Keratinocyte (primary cell): ENCODE measurements at regions not wholly inside any gene's neighbourhood (a gene's known extent, or its start where the extent isn't known, plus 50 kb on each side); places are given as distances from the start of the nearest gene placed in this dataset.

Experiments used
- DNase-seq: peaks from one replicate; pipeline ENCODE4 v3.0.0-alpha.2; 2011; ENCODE audit warnings: low read depth, missing footprints, low spot score
- FAIRE-seq: peaks from 2 replicates; lab custom pipeline; 2011; peaks lifted over from hg19 to GRCh38; lab: Jason Lieb, UNC
- H2AFZ ChIP-seq: 2 replicates; pipeline ENCODE4 v1.6.0; 2012; ENCODE audit warnings: low read length, control low read depth, inconsistent platforms; ENCODE audit not compliant: control insufficient read depth
- H3K27ac ChIP-seq: 2 replicates; pipeline ENCODE4 v1.5.1; 2011; ENCODE audit warnings: low read length; ENCODE audit not compliant: control insufficient read depth, insufficient read depth
- H3K27me3 ChIP-seq: 3 replicates; pipeline ENCODE4 v1.6.0; 2011; ENCODE audit warnings: low read length; ENCODE audit not compliant: control insufficient read depth, insufficient read depth; ENCODE audit errors: extremely low read depth
- H3K36me3 ChIP-seq, 2 experiments: 2 replicates in 1 of 2; 3 replicates in 1 of 2; pipeline ENCODE4 v1.5.1; 2011; ENCODE audit warnings: low read length in 2 of 2, mild to moderate bottlenecking in 1 of 2; ENCODE audit not compliant: control insufficient read depth in 2 of 2, insufficient read depth in 2 of 2; ENCODE audit errors: extremely low read depth in 1 of 2
- H3K4me1 ChIP-seq: 3 replicates; pipeline ENCODE4 v1.5.1; 2011; ENCODE audit warnings: low read length; ENCODE audit not compliant: control insufficient read depth, insufficient read depth; ENCODE audit errors: extremely low read depth
- H3K4me2 ChIP-seq: 3 replicates; pipeline ENCODE4 v1.6.0; 2011; ENCODE audit warnings: low read depth, low read length; ENCODE audit not compliant: control insufficient read depth, insufficient read depth; ENCODE audit errors: extremely low read depth
- H3K4me3 ChIP-seq, 3 experiments: fragments of 200-600 bp in 1 of 3; sonication (generic) in 1 of 3; 2 replicates in 2 of 3; 3 replicates in 1 of 3; pipeline ENCODE4 v1.5.1; 2011 to 2016; ENCODE audit warnings: low read length in 3 of 3, mild to moderate bottlenecking in 3 of 3, control low read depth in 2 of 3, inconsistent platforms in 1 of 3, low read depth in 1 of 3, mixed read lengths in 1 of 3, mixed run types in 1 of 3, moderate library complexity in 1 of 3; ENCODE audit not compliant: control insufficient read depth in 2 of 3, insufficient read depth in 2 of 3; ENCODE audit errors: extremely low read depth in 1 of 3
- H3K79me2 ChIP-seq: 2 replicates; pipeline ENCODE4 v1.6.0; 2012; ENCODE audit warnings: low read length; ENCODE audit not compliant: control insufficient read depth, insufficient read depth
- H3K9ac ChIP-seq: 3 replicates; pipeline ENCODE4 v1.6.0; 2011; ENCODE audit warnings: low read length; ENCODE audit not compliant: control insufficient read depth, insufficient read depth; ENCODE audit errors: extremely low read depth
- H3K9me1 ChIP-seq: 3 replicates; pipeline ENCODE4 v1.6.0; 2011; ENCODE audit warnings: low read length; ENCODE audit not compliant: control insufficient read depth, insufficient read depth; ENCODE audit errors: extremely low read depth
- H3K9me3 ChIP-seq: 2 replicates; pipeline ENCODE4 v1.5.1; 2012; ENCODE audit warnings: low read depth, low read length; ENCODE audit not compliant: control insufficient read depth
- H4K20me1 ChIP-seq: 3 replicates; pipeline ENCODE4 v1.6.0; 2011; ENCODE audit warnings: low read length; ENCODE audit not compliant: control insufficient read depth, insufficient read depth; ENCODE audit errors: extremely low read depth
- CTCF ChIP-seq, 3 experiments: IDR thresholded peaks in 1 of 3; conservative IDR thresholded peaks in 1 of 3; optimal IDR thresholded peaks in 1 of 3; 2 replicates in 2 of 3; 3 replicates in 1 of 3; pipeline versions ENCODE3 to v1.5.1; 2011; ENCODE audit warnings: low read length in 3 of 3, mild to moderate bottlenecking in 3 of 3, moderate library complexity in 2 of 3, control low read depth in 1 of 3, inconsistent platforms in 1 of 3; ENCODE audit not compliant: insufficient read depth in 2 of 3; ENCODE audit errors: extremely low read depth in 1 of 3
- EZH2 ChIP-seq: IDR thresholded peaks from one replicate; pipeline ENCODE4 v1.6.1; 2012; ENCODE audit warnings: inconsistent platforms, mild to moderate bottlenecking, low read length, moderate library complexity
- dilution Hi-C: fragments of 300-500 bp; cut with MboI; formaldehyde crosslinking; loops from one replicate; pipeline ENCODE4 v1.7.0; 2020; ENCODE audit warnings: low sequenced_read_pairs; ENCODE audit not compliant: extremely low pct_ligation_motif_present

GRCh38 chr12:77594366-77594765 is 236.3 kb upstream of the NAV3 start:
- no peaks in the 10 kb centered on the region for H3K9me1 ChIP-seq
- no peaks in the 10 kb centered on the region for H3K27me3 ChIP-seq
- no peak overlapping the region for H3K4me2 ChIP-seq
- TF ChIP-seq CTCF (optimal IDR thresholded peaks at IDR 0.05 in 1 of 3, IDR thresholded peaks at IDR 0.05 in 1 of 3, conservative IDR thresholded peaks at IDR 0.05 in 1 of 3; ENCODE audit: extremely low read depth in 1 of 3, insufficient read depth in 2 of 3, low read length in 3 of 3) (no peak), EZH2 (no peak)
- no peak overlapping the region for H3K27ac ChIP-seq
- FAIRE-seq: no peak
- no peak for DNase-seq
- dilution Hi-C loops: no loop called here
- H3K9ac ChIP-seq: no peak overlapping the region
- H3K79me2 ChIP-seq: no peaks in the 10 kb centered on the region
- no peaks in the 10 kb centered on the region for H3K36me3 ChIP-seq
- H3K4me1 ChIP-seq: no peaks in the 10 kb centered on the region
- no peaks in the 10 kb centered on the region for H4K20me1 ChIP-seq
- H3K9me3 ChIP-seq: no peaks in the 10 kb centered on the region
- H3K4me3 ChIP-seq: no peak overlapping the region
- no peak overlapping the region for H2AFZ ChIP-seq

GRCh38 chr12:77592836-77593235 is 237.9 kb upstream of the NAV3 start:
- DNase-seq (no peak), FAIRE-seq (no peak)
- H3K4me1 ChIP-seq: no peaks in the 10 kb centered on the region
- no peak overlapping the region for H2AFZ ChIP-seq
- no peaks in the 10 kb centered on the region for H3K9me3 ChIP-seq
- no peak overlapping the region for H3K4me3 ChIP-seq
- H3K36me3 ChIP-seq: no peaks in the 10 kb centered on the region
- TF ChIP-seq EZH2: no peak
- TF ChIP-seq CTCF (optimal IDR thresholded peaks at IDR 0.05 in 1 of 3, IDR thresholded peaks at IDR 0.05 in 1 of 3, conservative IDR thresholded peaks at IDR 0.05 in 1 of 3; ENCODE audit: extremely low read depth in 1 of 3, insufficient read depth in 2 of 3, low read length in 3 of 3): no peak
- dilution Hi-C loops: no loop called here
- H3K9me1 ChIP-seq: no peaks in the 10 kb centered on the region
- H3K9ac ChIP-seq: no peak overlapping the region
- H3K4me2 ChIP-seq: no peak overlapping the region
- H3K27ac ChIP-seq: no peak overlapping the region
- no peaks in the 10 kb centered on the region for H3K27me3 ChIP-seq
- H3K79me2 ChIP-seq: no peaks in the 10 kb centered on the region
- no peaks in the 10 kb centered on the region for H4K20me1 ChIP-seq
